Muscle layer of colon (tissue), 2 donors: ENCODE measurements at regions not wholly inside any gene's neighbourhood (a gene's known extent, or its start where the extent isn't known, plus 50 kb on each side); places are given as distances from the start of the nearest gene placed in this dataset.

ENCODE experiments used
- H3K27ac ChIP-seq: one replicate; pipeline ENCODE4 v1.7.0; 2013; ENCODE audit warnings: low read depth, mild to moderate bottlenecking, low read length, moderate library complexity
- H3K27me3 ChIP-seq, 2 donors: one replicate each; pipeline ENCODE4 v1.7.0; 2013; ENCODE audit warnings: low read length in 2 of 2, mild to moderate bottlenecking in 2 of 2; ENCODE audit not compliant: insufficient read depth in 2 of 2, control insufficient read depth in 1 of 2
- H3K36me3 ChIP-seq: one replicate; pipeline ENCODE4 v1.7.0; 2013; ENCODE audit warnings: mild to moderate bottlenecking, low read length; ENCODE audit not compliant: insufficient read depth
- H3K4me1 ChIP-seq: one replicate; pipeline ENCODE4 v1.7.0; 2013; ENCODE audit warnings: mild to moderate bottlenecking, low read length; ENCODE audit not compliant: insufficient read depth
- H3K4me3 ChIP-seq, 2 donors: one replicate each; pipeline ENCODE4 v1.7.0; 2013; ENCODE audit warnings: low read length in 2 of 2, low read depth in 1 of 2, mild to moderate bottlenecking in 1 of 2, moderate library complexity in 1 of 2
- H3K9ac ChIP-seq: one replicate; pipeline ENCODE4 v1.7.0; 2013; ENCODE audit warnings: low read length
- H3K9me3 ChIP-seq: one replicate; pipeline ENCODE4 v1.7.0; 2013; ENCODE audit warnings: mild to moderate bottlenecking, low read length
- donor health status: abdominal sarcoma.
- donor health status: Adenocarcinoma of cecum.

GRCh38 chr12:100715976-100716944 is 78.3 kb upstream of the ANO4 start:
- Histone ChIP-seq H3K9me3 (no peaks in the 10 kb centered on the region), H3K27ac (no peak overlapping the region), H3K9ac (no peak overlapping the region), H3K27me3 (peaks cover 0 to 13% of the 10 kb centered on the region in 2 donors), H3K4me1 (no peaks in the 10 kb centered on the region), H3K36me3 (no peaks in the 10 kb centered on the region), H3K4me3 (no peak overlapping the region)

DNA sequence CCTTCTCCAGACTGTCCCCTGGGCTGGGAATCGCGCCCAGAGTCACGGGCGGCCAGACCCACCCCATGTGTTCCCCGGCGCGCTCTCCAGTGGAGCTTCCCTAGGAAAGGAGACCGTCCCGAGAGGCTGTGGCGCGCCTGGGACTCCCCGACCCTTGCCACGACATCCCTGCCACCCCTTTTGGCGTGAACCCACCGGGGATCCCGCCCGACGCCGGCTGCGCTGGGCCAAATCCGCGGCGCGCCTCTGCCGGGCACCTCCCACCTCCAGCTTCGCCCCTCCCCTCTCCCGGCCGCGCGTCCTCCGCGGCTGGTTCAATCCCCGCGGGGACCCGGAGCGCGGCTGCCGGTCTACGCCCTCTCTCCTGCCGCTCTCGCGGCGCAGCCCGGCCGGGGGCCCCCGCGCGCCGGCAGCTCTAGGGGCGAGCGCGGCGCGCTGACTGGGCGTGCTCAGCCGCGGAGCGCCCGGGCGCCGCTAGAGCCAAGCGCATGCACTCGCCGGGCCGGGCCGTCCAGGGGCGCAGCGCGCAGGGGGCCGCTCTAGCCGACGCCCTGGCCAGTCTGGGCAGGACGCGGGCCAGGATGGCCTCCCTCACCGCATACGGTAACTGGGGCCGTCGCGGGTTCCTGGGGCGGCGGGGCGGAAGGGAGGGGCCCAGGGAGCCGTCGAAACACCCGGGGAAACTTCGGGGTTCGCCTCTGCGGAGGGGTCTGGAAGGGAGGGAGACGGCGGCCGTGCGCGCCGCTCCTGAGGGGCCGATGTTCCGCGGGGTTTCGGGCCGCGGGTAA is 77.4 kb upstream of the ANO4 start:
- Histone ChIP-seq H3K4me1 (no peaks in the 10 kb centered on the region), H3K27ac (no peak overlapping the region), H3K9ac (no peak overlapping the region), H3K9me3 (no peaks in the 10 kb centered on the region), H3K36me3 (no peaks in the 10 kb centered on the region), H3K27me3 (peaks cover 0 to 13% of the 10 kb centered on the region in 2 donors), H3K4me3 (peak overlapping the region in 1 of 2 donors; percentile 27)

- H3K4me3 ChIP-seq: no peak overlapping the region
Measured at GRCh38 chr12:100717733-100718067, 76.9 kb upstream of the ANO4 start.

DNA sequence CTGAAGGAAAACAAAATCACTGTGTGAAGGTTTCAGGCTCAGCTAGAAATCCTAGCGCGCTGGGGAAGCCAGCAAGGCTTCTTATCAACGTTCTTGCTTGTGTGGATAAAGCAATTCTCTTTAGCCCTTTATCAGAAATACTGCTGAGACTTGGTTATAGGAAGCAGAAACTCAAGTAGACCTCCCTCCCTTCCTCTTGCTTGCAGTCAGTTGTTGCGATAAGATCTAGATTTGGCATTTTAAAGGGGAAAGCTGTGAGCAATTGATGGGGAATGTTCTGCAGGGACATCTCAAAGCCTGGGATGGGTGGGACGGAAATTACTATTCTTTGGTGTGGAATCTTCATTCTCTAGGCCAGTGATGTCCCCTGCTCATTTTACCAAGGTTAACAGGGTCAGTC is 76.4 kb upstream of the ANO4 start:
- Histone ChIP-seq H3K27me3 (peaks cover 0 to 13% of the 10 kb centered on the region in 2 donors), H3K36me3 (no peaks in the 10 kb centered on the region), H3K4me1 (no peaks in the 10 kb centered on the region), H3K27ac (no peak overlapping the region), H3K9me3 (no peaks in the 10 kb centered on the region), H3K9ac (no peak overlapping the region), H3K4me3 (no peak overlapping the region)

More at GRCh38 chr12:100717733-100718067, 76.9 kb upstream of the ANO4 start:
- Histone ChIP-seq H3K36me3 (no peaks in the 10 kb centered on the region), H3K27ac (no peak overlapping the region), H3K9me3 (no peaks in the 10 kb centered on the region), H3K27me3 (peaks cover 0 to 13% of the 10 kb centered on the region in 2 donors), H3K4me1 (no peaks in the 10 kb centered on the region), H3K9ac (no peak overlapping the region)

- Histone ChIP-seq H3K9me3 (no peaks in the 10 kb centered on the region), H3K9ac (no peak overlapping the region), H3K27me3 (peaks cover 0 to 13% of the 10 kb centered on the region in 2 donors), H3K36me3 (no peaks in the 10 kb centered on the region), H3K4me1 (no peaks in the 10 kb centered on the region), H3K27ac (no peak overlapping the region), H3K4me3 (no peak overlapping the region)
Measured at GRCh38 chr12:100720016-100720654, 74.4 kb upstream of the ANO4 start.

DNA sequence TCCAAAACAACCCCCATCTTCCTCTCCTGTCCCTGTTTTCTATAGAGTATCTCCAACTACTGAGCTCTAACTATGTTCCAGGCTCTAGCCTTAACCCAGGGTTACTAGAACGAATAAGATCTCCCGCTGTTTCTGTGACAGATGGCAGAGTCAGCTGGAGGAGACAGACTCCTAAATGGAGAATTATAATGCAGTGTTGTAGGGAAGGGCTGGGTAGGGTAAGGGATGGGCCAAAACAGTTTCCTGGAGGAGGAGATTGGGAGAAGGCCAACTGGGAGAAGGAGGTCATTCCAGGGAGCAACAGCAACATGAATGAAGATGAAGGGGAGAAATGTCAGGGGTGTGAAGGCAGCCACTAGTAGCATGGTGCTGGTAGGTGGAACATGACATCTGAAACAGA is 73.4 kb upstream of the ANO4 start:
- Histone ChIP-seq H3K9me3 (no peaks in the 10 kb centered on the region), H3K27ac (no peak overlapping the region)

DNA sequence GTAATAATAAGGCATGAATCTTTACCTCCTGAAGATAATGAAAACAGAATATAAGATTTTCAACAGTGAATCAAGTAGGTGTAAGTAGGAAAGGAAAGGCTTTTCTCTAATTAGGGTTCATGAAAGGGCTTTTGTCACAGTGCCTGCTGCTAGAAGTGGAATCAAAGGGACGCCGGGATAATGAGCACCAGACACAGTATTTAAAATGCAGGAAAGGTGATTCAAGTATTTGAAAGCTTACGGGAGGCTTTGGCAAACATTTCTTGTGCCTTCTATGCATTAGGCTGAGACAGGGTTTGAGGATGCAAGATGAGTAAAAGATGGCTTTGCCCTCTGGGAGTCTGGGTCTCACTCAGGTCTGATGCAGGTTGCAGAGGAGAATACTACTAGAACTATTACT is 70.5 kb upstream of the ANO4 start:
- H3K9ac ChIP-seq: no peak overlapping the region
- no peaks in the 10 kb centered on the region for H3K27me3 ChIP-seq
- H3K36me3 ChIP-seq: no peaks in the 10 kb centered on the region
- H3K27ac ChIP-seq: no peak overlapping the region
- H3K4me1 ChIP-seq: no peaks in the 10 kb centered on the region
- H3K4me3 ChIP-seq: no peak overlapping the region
- H3K9me3 ChIP-seq: no peaks in the 10 kb centered on the region

More for the DNA sequence above, 73.4 kb upstream of the ANO4 start:
- no peaks in the 10 kb centered on the region for H3K4me1 ChIP-seq
- H3K4me3 ChIP-seq: no peak overlapping the region
- peaks cover 0 to 13% of the 10 kb centered on the region in 2 donors for H3K27me3 ChIP-seq
- H3K9ac ChIP-seq: no peak overlapping the region
- no peaks in the 10 kb centered on the region for H3K36me3 ChIP-seq

DNA sequence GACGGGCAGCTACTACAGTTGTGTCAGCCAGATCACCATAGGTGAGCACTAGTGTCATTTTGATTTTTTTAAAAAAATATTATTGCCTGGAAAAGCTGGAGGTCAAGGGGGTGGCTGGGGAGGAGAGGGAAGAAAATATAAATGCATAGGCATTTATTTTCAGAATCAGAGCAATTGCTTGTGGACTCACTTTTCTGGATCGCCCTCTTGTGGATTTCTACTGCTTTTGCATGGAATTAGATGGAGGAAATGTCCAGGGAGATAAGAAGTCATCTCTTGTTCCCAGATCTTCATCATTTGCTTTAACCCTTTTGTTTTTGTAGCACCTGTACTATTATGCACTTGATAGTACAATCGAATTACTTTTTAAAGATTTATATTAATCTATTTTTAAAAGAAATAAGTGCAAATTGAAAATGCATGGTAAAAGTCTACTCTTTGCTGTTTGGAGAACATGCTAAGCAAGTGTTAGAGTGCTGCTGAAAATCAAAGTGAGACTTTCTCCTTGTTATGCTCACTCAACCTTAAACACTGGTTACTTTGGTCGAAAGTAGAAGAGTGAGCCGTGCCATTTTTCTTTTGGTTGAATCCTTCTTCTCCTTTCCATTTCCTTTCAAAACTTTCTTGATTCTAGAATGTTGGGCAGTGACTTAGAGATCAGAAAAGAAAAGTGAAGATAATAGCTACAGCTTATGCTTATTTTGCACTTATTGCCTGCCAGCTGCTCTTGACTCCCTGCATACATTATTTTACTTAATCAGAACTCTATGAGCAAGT is 60.6 kb upstream of the ANO4 start:
- H3K9me3 ChIP-seq: no peaks in the 10 kb centered on the region
- no peak overlapping the region for H3K27ac ChIP-seq

GRCh38 chr12:100737168-100737567 is 57.4 kb upstream of the ANO4 start:
- no peaks in the 10 kb centered on the region for H3K36me3 ChIP-seq
- H3K9ac ChIP-seq: no peak overlapping the region
- H3K4me1 ChIP-seq: no peaks in the 10 kb centered on the region
- H3K27ac ChIP-seq: no peak overlapping the region
- H3K4me3 ChIP-seq: no peak overlapping the region
- no peaks in the 10 kb centered on the region for H3K27me3 ChIP-seq
- H3K9me3 ChIP-seq: no peaks in the 10 kb centered on the region

More for the DNA sequence above, 60.6 kb upstream of the ANO4 start:
- Histone ChIP-seq H3K4me3 (no peak overlapping the region), H3K9ac (no peak overlapping the region), H3K36me3 (no peaks in the 10 kb centered on the region), H3K27me3 (no peaks in the 10 kb centered on the region), H3K4me1 (no peaks in the 10 kb centered on the region)

DNA sequence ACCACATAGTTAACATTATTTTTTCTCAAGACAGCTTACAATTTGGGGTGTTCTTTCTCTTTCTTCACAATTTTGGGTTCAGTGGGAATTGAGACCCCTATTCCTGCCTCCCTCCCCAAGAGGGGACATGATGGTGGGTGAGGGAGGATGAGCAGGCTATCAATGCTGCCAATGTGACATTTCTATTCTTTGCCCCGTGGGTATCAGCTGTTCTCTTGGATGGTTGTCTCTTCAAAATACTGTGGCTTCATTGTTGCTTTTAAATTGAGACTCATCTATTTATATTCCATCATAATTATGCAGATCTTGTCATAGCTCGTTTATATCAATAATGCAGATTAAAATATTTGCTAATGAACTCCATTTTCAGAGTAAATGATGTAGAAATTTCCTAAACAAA is 56.5 kb upstream of the ANO4 start:
- no peak overlapping the region for H3K4me3 ChIP-seq
- no peaks in the 10 kb centered on the region for H3K27me3 ChIP-seq
- H3K9me3 ChIP-seq: no peaks in the 10 kb centered on the region
- no peak overlapping the region for H3K9ac ChIP-seq
- H3K27ac ChIP-seq: no peak overlapping the region
- no peaks in the 10 kb centered on the region for H3K4me1 ChIP-seq
- H3K36me3 ChIP-seq: no peaks in the 10 kb centered on the region
